Panc1 (cell line): ENCODE measurements at regions not wholly inside any gene's neighbourhood (a gene's known extent, or its start where the extent isn't known, plus 50 kb on each side); places are given as distances from the start of the nearest gene placed in this dataset.

Source experiments
- ATAC-seq: fragments of 200-7000 bp; cut with Tn5 transposase; 2 replicates; pipeline ENCODE4 v1.9.1; 2020; ENCODE audit warnings: mild to moderate bottlenecking, moderate library complexity
- BruUV-seq: library from RNA; stranded (reverse); fragments of 400-500 nt; replicated peaks from 2 replicates; lab custom pipeline; 2021; lab: Mats Ljungman, UMichigan
- CTCF ChIA-PET: fragments of 300-600 bp; sonication (Branson Sonifier 250); formaldehyde crosslinking; loops from one replicate; lab custom pipeline; 2022; ENCODE audit warnings: antibody characterized with exemption; lab: Charles Lee
- POLR2A ChIA-PET: fragments of 300-600 bp; sonication (Branson Sonifier 250); formaldehyde crosslinking; loops from one replicate; lab custom pipeline; 2022; ENCODE audit warnings: antibody characterized with exemption; lab: Charles Lee
- DNase-seq: peaks from one replicate; pipeline ENCODE4 v3.0.0-alpha.2; 2010; ENCODE audit warnings: low read depth, low spot score
- H3K27ac ChIP-seq: 2 replicates; pipeline ENCODE4 v1.5.1; 2011; ENCODE audit warnings: mild to moderate bottlenecking, low read length, inconsistent platforms
- H3K27me3 ChIP-seq: fragments of 200-500 bp; sonication (Bioruptor generic); 2 replicates; pipeline ENCODE4 v1.6.0; 2014; ENCODE audit warnings: low read length, inconsistent platforms; ENCODE audit not compliant: control insufficient read depth, insufficient read depth
- H3K36me3 ChIP-seq: fragments of 200-500 bp; sonication (Bioruptor generic); 2 replicates; pipeline ENCODE4 v1.5.1; 2014; ENCODE audit warnings: inconsistent platforms, mild to moderate bottlenecking, low read length, moderate library complexity; ENCODE audit not compliant: control insufficient read depth, insufficient read depth
- H3K4me1 ChIP-seq: 2 replicates; pipeline ENCODE4 v1.5.1; 2011; ENCODE audit warnings: inconsistent platforms, mild to moderate bottlenecking, low read length, moderate library complexity; ENCODE audit not compliant: control insufficient read depth, insufficient read depth
- H3K4me3 ChIP-seq, 2 experiments: 2 replicates each; pipeline ENCODE4 v1.5.1; 2011 to 2012; ENCODE audit warnings: low read depth in 2 of 2, low read length in 2 of 2, mild to moderate bottlenecking in 2 of 2, inconsistent platforms in 1 of 2, moderate library complexity in 1 of 2
- H3K9me3 ChIP-seq: fragments of 200-500 bp; sonication (Bioruptor generic); 2 replicates; pipeline ENCODE4 v1.5.1; 2014; ENCODE audit warnings: low read depth, mild to moderate bottlenecking, inconsistent platforms, low read length, moderate library complexity; ENCODE audit not compliant: control insufficient read depth, insufficient read depth
- CTCF ChIP-seq: fragments of 450-650 bp; IDR thresholded peaks from 2 replicates; pipeline ENCODE4 v1.5.1; 2017; ENCODE audit warnings: mild to moderate bottlenecking
- POLR2AphosphoS5 ChIP-seq: IDR thresholded peaks from 2 replicates; pipeline ENCODE4 v1.6.1; 2012; ENCODE audit warnings: mild to moderate bottlenecking, low read depth, low read length, moderate library complexity
- REST ChIP-seq, 2 experiments: IDR thresholded peaks; 2 replicates each; pipeline ENCODE4 v1.6.1; 2011 to 2012; ENCODE audit warnings: low read depth in 2 of 2, control low read depth in 1 of 2, low read length in 1 of 2, mild to moderate bottlenecking in 1 of 2, moderate library complexity in 1 of 2; ENCODE audit not compliant: insufficient read depth in 1 of 2
- SIN3A ChIP-seq: IDR thresholded peaks from 2 replicates; pipeline ENCODE4 v1.6.1; 2012; ENCODE audit warnings: low read depth, mild to moderate bottlenecking, low read length, moderate library complexity, borderline replicate concordance; ENCODE audit not compliant: insufficient read depth
- TCF7L2 ChIP-seq: IDR thresholded peaks from 2 replicates; pipeline ENCODE4 v1.6.1; 2011; ENCODE audit warnings: mild to moderate bottlenecking, low read depth, low read length, inconsistent platforms
- in situ Hi-C: cut with HindIII; loops from 2 replicates; pipeline ENCODE4 v1.10.0; 2016; ENCODE audit warnings: low sequenced_read_pairs, low pct_unique_long_range_greater_than_20kb
- intact Hi-C: fragments of 100-400 bp; cut with micrococcal nuclease; formaldehyde crosslinking; loops from one replicate; pipeline ENCODE4 v1.10.0; 2022; ENCODE audit not compliant: unreplicated experiment

GRCh38 chr6:90739339-90739738 lies 152.5 kb upstream of the MAP3K7 start:
- CTCF ChIA-PET: no interaction called here
- Histone ChIP-seq H3K9me3 (no peaks in the 10 kb centered on the region), H3K27ac (no peak overlapping the region), H3K27me3 (no peaks in the 10 kb centered on the region), H3K36me3 (no peaks in the 10 kb centered on the region), H3K4me1 (no peaks in the 10 kb centered on the region), H3K4me3 (no peak overlapping the region)
- no peak for DNase-seq
- no peak for TF ChIP-seq TCF7L2
- TF ChIP-seq CTCF: no peak
- no peak for TF ChIP-seq SIN3A
- TF ChIP-seq REST (IDR thresholded peaks at IDR 0.05; ENCODE audit: insufficient read depth in 1 of 2, low read depth in 2 of 2, low read length in 1 of 2): no peak
- TF ChIP-seq POLR2AphosphoS5: no peak
- intact Hi-C loops: no loop called here
- in situ Hi-C loops: no loop called here
- BruUV-seq: no TSS peak
- POLR2A ChIA-PET: no interaction called here
- ATAC-seq: no peak

DNA sequence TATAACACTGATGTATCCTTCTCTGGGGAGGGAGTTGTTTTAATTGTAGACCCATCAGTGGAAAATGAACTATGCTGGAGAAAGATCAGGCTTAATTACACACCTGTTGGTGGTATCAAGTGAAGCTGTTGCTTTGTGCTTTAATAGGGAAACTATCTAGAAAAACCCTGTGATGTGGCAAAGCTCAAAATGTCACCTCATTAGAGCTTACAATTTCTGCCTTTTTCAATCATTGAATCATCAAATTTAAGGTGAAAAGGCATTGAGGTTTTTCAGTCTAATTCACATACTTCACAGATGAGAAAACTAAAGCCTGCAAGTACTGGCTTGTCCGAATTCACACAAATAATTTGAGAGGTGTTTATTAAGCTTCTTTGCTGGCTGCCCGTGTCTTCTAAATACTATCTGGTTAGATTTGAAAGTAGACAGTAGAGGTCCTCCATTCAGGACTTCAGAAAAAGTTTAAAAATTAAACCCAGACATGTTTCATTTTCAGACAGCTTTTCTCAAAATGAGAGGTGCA lies 143.3 kb upstream of the MAP3K7 start:
- in situ Hi-C loops: no loop called here
- BruUV-seq: no TSS peak
- CTCF ChIA-PET: no interaction called here
- H3K36me3 ChIP-seq: no peaks in the 10 kb centered on the region
- no peak overlapping the region for H3K27ac ChIP-seq
- no peaks in the 10 kb centered on the region for H3K27me3 ChIP-seq
- no peaks in the 10 kb centered on the region for H3K4me1 ChIP-seq
- H3K4me3 ChIP-seq: no peak overlapping the region
- POLR2A ChIA-PET: no interaction called here
- no peak for ATAC-seq
- no peaks in the 10 kb centered on the region for H3K9me3 ChIP-seq
- no peak for DNase-seq
- intact Hi-C loops: no loop called here
- TF ChIP-seq POLR2AphosphoS5 (no peak), CTCF (no peak), REST (IDR thresholded peaks at IDR 0.05; ENCODE audit: insufficient read depth in 1 of 2, low read depth in 2 of 2, low read length in 1 of 2) (no peak), TCF7L2 (no peak), SIN3A (no peak)
